Activated CD8-positive, alpha-beta memory T cell treated with anti-CD3 and anti-CD28 coated beads, Interleukin-2, amount 10 ng/mL, durations not matched to agents 7 days and 5 days (primary cell): ENCODE measurements at regions not wholly inside any gene's neighbourhood (a gene's known extent, or its start where the extent isn't known, plus 50 kb on each side); places are given as distances from the start of the nearest gene placed in this dataset.
"Not testable (repeated sequence)": the region's sequence is repeated elsewhere in the genome, so short reads cannot be mapped to it uniquely, and the experiment has no call there.

Experiments
- ATAC-seq: fragments of 150-1000 bp; cut with Tn5 transposase; one replicate; pipeline ENCODE4 v1.10.0; 2021; ENCODE audit warnings: moderate library complexity
- CTCF ChIA-PET: fragments of 350-600 bp; sonication (Branson Sonifier 250); formaldehyde crosslinking; loops from one replicate; lab custom pipeline; 2021; ENCODE audit warnings: antibody characterized with exemption; lab: Charles Lee
- DNase-seq: peaks from one replicate; pipeline ENCODE4 v3.0.0-alpha.2; 2020
- H3K27ac Mint-ChIP-seq: one replicate; pipeline ENCODE4 v1.8.0; 2021; ENCODE audit warnings: mild to moderate bottlenecking, mixed read lengths
- H3K27me3 Mint-ChIP-seq: one replicate; pipeline ENCODE4 v1.8.0; 2021; ENCODE audit warnings: mixed read lengths
- H3K36me3 Mint-ChIP-seq: one replicate; pipeline ENCODE4 v1.8.0; 2021; ENCODE audit warnings: mild to moderate bottlenecking, mixed read lengths
- H3K4me1 Mint-ChIP-seq: one replicate; pipeline ENCODE4 v1.8.0; 2021; ENCODE audit warnings: mixed read lengths
- H3K4me3 Mint-ChIP-seq: one replicate; pipeline ENCODE4 v1.8.0; 2021; ENCODE audit warnings: mild to moderate bottlenecking, moderate library complexity, mixed read lengths
- H3K9me3 Mint-ChIP-seq: one replicate; pipeline ENCODE4 v1.8.0; 2022; ENCODE audit warnings: low read depth, mixed read lengths

GRCh38 chr16:25637236-25637635, 54.5 kb upstream of the HS3ST4 start:
- Mint-ChIP-seq H3K9me3 (no peaks in the 10 kb centered on the region), H3K27ac (no peak overlapping the region), H3K27me3 (no peaks in the 10 kb centered on the region), H3K4me1 (no peaks in the 10 kb centered on the region), H3K4me3 (no peak overlapping the region), H3K36me3 (no peaks in the 10 kb centered on the region)
- DNase-seq (no peak), ATAC-seq (no peak)
- CTCF ChIA-PET = no interaction called here

GRCh38 chr16:25636662-25637061, 55.1 kb upstream of the HS3ST4 start:
- Mint-ChIP-seq H3K9me3 (no peaks in the 10 kb centered on the region), H3K4me3 (no peak overlapping the region), H3K4me1 (no peaks in the 10 kb centered on the region), H3K36me3 (no peaks in the 10 kb centered on the region), H3K27me3 (no peaks in the 10 kb centered on the region), H3K27ac (no peak overlapping the region)
- ATAC-seq (no peak), DNase-seq (no peak)
- CTCF ChIA-PET = no interaction called here

- Mint-ChIP-seq H3K27me3 (no peaks in the 10 kb centered on the region), H3K9me3 (no peaks in the 10 kb centered on the region), H3K4me1 (no peaks in the 10 kb centered on the region), H3K27ac (no peak overlapping the region), H3K4me3 (no peak overlapping the region), H3K36me3 (no peaks in the 10 kb centered on the region)
- ATAC-seq (no peak), DNase-seq (no peak)
- CTCF ChIA-PET = no interaction called here
Measured at GRCh38 chr16:25635454-25635853, 56.3 kb upstream of the HS3ST4 start.

GRCh38 chr16:25633549-25633948, 58.2 kb upstream of the HS3ST4 start:
- Mint-ChIP-seq H3K27ac (no peak overlapping the region), H3K4me1 (no peaks in the 10 kb centered on the region), H3K27me3 (no peaks in the 10 kb centered on the region), H3K9me3 (no peaks in the 10 kb centered on the region), H3K36me3 (no peaks in the 10 kb centered on the region), H3K4me3 (no peak overlapping the region)
- CTCF ChIA-PET = no interaction called here
- DNase-seq (no peak), ATAC-seq (no peak)

GRCh38 chr16:25628766-25629165, 63.0 kb upstream of the HS3ST4 start:
- Mint-ChIP-seq H3K4me3 (no peak overlapping the region), H3K4me1 (no peaks in the 10 kb centered on the region), H3K9me3 (peaks cover 4% of the 10 kb centered on the region), H3K36me3 (no peaks in the 10 kb centered on the region), H3K27me3 (no peaks in the 10 kb centered on the region), H3K27ac (no peak overlapping the region)
- ATAC-seq (no peak), DNase-seq (no peak)
- CTCF ChIA-PET = no interaction called here

GRCh38 chr16:25627641-25628040, 64.1 kb upstream of the HS3ST4 start:
- DNase-seq = no peak
- H3K27me3 Mint-ChIP-seq = no peaks in the 10 kb centered on the region
- no peak overlapping the region for H3K27ac Mint-ChIP-seq
- no peak overlapping the region for H3K4me3 Mint-ChIP-seq
- CTCF ChIA-PET = no interaction called here
- no peak for ATAC-seq
- H3K9me3 Mint-ChIP-seq = peaks cover 4% of the 10 kb centered on the region
- H3K36me3 Mint-ChIP-seq = no peaks in the 10 kb centered on the region
- no peaks in the 10 kb centered on the region for H3K4me1 Mint-ChIP-seq

GRCh38 chr16:25626172-25626571, 65.6 kb upstream of the HS3ST4 start:
- CTCF ChIA-PET = no interaction called here
- Mint-ChIP-seq H3K9me3 (peaks cover 4% of the 10 kb centered on the region), H3K27ac (no peak overlapping the region), H3K4me1 (no peaks in the 10 kb centered on the region), H3K36me3 (no peaks in the 10 kb centered on the region), H3K4me3 (no peak overlapping the region), H3K27me3 (no peaks in the 10 kb centered on the region)
- no peak for ATAC-seq
- DNase-seq = no peak

GRCh38 chr16:25625620-25626019, 66.1 kb upstream of the HS3ST4 start:
- ATAC-seq = no peak
- Mint-ChIP-seq H3K4me1 (no peaks in the 10 kb centered on the region), H3K27ac (no peak overlapping the region), H3K4me3 (no peak overlapping the region), H3K9me3 (peaks cover 4% of the 10 kb centered on the region), H3K36me3 (no peaks in the 10 kb centered on the region), H3K27me3 (no peaks in the 10 kb centered on the region)
- CTCF ChIA-PET = no interaction called here
- DNase-seq = no peak

- Mint-ChIP-seq H3K27me3 (no peaks in the 10 kb centered on the region), H3K9me3 (no peaks in the 10 kb centered on the region), H3K27ac (no peak overlapping the region), H3K4me3 (no peak overlapping the region), H3K4me1 (no peaks in the 10 kb centered on the region), H3K36me3 (no peaks in the 10 kb centered on the region)
- CTCF ChIA-PET = no interaction called here
- DNase-seq (no peak), ATAC-seq (no peak)
Measured at GRCh38 chr16:25614716-25615265, 77.0 kb upstream of the HS3ST4 start.

- Mint-ChIP-seq H3K27ac (no peak overlapping the region), H3K27me3 (no peaks in the 10 kb centered on the region), H3K4me3 (no peak overlapping the region), H3K4me1 (no peaks in the 10 kb centered on the region), H3K9me3 (no peaks in the 10 kb centered on the region), H3K36me3 (no peaks in the 10 kb centered on the region)
- CTCF ChIA-PET = no interaction called here
- DNase-seq (no peak), ATAC-seq (no peak)
Measured at GRCh38 chr16:25613931-25614330, 77.8 kb upstream of the HS3ST4 start.

GRCh38 chr16:25608002-25608401, 83.8 kb upstream of the HS3ST4 start:
- H3K27ac Mint-ChIP-seq = no peak overlapping the region
- CTCF ChIA-PET = no interaction called here
- no peak for ATAC-seq

GRCh38 chr16:25606069-25606468, 85.7 kb upstream of the HS3ST4 start:
- no peaks in the 10 kb centered on the region for H3K4me1 Mint-ChIP-seq
- CTCF ChIA-PET = no interaction called here
- ATAC-seq (no peak), DNase-seq (no peak)
- no peak overlapping the region for H3K27ac Mint-ChIP-seq
- H3K4me3 Mint-ChIP-seq = no peak overlapping the region
- no peaks in the 10 kb centered on the region for H3K27me3 Mint-ChIP-seq
- H3K36me3 Mint-ChIP-seq = no peaks in the 10 kb centered on the region
- no peaks in the 10 kb centered on the region for H3K9me3 Mint-ChIP-seq

More at GRCh38 chr16:25608002-25608401, 83.8 kb upstream of the HS3ST4 start:
- no peak overlapping the region for H3K4me3 Mint-ChIP-seq
- no peaks in the 10 kb centered on the region for H3K36me3 Mint-ChIP-seq
- H3K9me3 Mint-ChIP-seq = no peaks in the 10 kb centered on the region
- no peak for DNase-seq
- no peaks in the 10 kb centered on the region for H3K27me3 Mint-ChIP-seq
- H3K4me1 Mint-ChIP-seq = no peaks in the 10 kb centered on the region

- ATAC-seq (no peak), DNase-seq (no peak)
- Mint-ChIP-seq H3K4me3 (no peak overlapping the region), H3K9me3 (no peaks in the 10 kb centered on the region), H3K27ac (no peak overlapping the region), H3K27me3 (no peaks in the 10 kb centered on the region), H3K4me1 (no peaks in the 10 kb centered on the region), H3K36me3 (no peaks in the 10 kb centered on the region)
- CTCF ChIA-PET = no interaction called here
Measured at GRCh38 chr16:25605381-25605780, 86.4 kb upstream of the HS3ST4 start.

- H3K4me3 Mint-ChIP-seq, H3K4me1 Mint-ChIP-seq, H3K27ac Mint-ChIP-seq, H3K36me3 Mint-ChIP-seq, CTCF ChIA-PET, H3K27me3 Mint-ChIP-seq, DNase-seq, H3K9me3 Mint-ChIP-seq, ATAC-seq: not testable (repeated sequence)
Measured at GRCh38 chr16:25601306-25601705, 90.5 kb upstream of the HS3ST4 start.

- Mint-ChIP-seq H3K36me3 (no peaks in the 10 kb centered on the region), H3K27me3 (no peaks in the 10 kb centered on the region), H3K9me3 (peaks cover 2% of the 10 kb centered on the region), H3K27ac (no peak overlapping the region), H3K4me3 (no peak overlapping the region), H3K4me1 (no peaks in the 10 kb centered on the region)
- DNase-seq = no peak
- no peak for ATAC-seq
- CTCF ChIA-PET = no interaction called here
Measured at GRCh38 chr16:25596194-25596593, 95.6 kb upstream of the HS3ST4 start.
